Suprapubic skin (tissue), 3 donors: ENCODE measurements at regions not wholly inside any gene's neighbourhood (a gene's known extent, or its start where the extent isn't known, plus 50 kb on each side); places are given as distances from the start of the nearest gene placed in this dataset.

Source experiments
- EP300 ChIP-seq: sonication (generic); formaldehyde crosslinking; IDR thresholded peaks from one replicate; pipeline ENCODE4 v1.6.1; 2017; ENCODE audit warnings: antibody characterized with exemption
- TF ChIP-seq, protein P1 (sequence below), 2 donors: fragments of 200-600 bp in 1 of 2; fragments of 450-650 bp in 1 of 2; sonication (generic) in 1 of 2; IDR thresholded peaks; one replicate each; pipeline ENCODE4 v1.5.1; 2016 to 2019; ENCODE audit warnings: antibody characterized with exemption in 2 of 2, mild to moderate bottlenecking in 1 of 2, moderate library complexity in 1 of 2

DNA sequence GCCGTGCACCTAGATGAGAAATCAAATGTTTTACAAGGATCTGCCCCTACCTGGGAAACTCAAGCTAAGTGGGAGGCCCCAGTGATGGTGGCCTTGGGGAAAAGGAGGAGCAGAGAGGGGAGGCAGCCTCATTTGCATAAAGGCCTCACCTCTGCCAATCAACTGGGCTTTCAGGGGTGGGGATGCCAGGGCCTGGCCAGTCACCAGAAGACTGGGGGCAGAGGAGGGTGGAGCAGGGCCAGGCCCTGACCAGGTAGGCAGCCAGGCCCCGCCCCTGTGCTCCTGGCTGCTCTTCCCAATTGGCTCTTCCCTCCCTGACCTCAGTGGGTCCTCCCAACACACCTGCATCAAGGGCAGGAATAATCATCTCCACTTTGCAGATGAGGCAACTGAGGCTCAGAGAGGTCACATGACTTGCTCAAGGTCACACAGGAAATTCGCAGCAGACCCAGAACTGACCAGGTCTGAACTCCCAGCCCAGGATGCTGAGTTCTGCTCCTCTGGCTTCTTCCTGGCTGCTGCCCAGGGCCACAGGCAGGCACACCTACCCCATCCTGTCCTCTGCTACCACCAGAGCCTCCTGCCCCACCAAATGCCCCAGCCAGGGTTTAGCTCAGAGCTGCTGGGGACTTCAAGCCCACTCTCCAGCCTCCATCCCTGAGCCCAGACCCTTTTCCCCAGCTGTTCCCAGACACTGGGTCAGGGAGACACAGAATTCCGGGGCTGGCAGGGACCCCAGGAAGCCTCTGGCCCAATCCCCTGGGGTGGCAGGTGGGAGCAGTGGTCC lies 677.9 kb downstream of the MATN1 start:
- TF ChIP-seq EP300: no peak
- TF ChIP-seq, protein P1, sequence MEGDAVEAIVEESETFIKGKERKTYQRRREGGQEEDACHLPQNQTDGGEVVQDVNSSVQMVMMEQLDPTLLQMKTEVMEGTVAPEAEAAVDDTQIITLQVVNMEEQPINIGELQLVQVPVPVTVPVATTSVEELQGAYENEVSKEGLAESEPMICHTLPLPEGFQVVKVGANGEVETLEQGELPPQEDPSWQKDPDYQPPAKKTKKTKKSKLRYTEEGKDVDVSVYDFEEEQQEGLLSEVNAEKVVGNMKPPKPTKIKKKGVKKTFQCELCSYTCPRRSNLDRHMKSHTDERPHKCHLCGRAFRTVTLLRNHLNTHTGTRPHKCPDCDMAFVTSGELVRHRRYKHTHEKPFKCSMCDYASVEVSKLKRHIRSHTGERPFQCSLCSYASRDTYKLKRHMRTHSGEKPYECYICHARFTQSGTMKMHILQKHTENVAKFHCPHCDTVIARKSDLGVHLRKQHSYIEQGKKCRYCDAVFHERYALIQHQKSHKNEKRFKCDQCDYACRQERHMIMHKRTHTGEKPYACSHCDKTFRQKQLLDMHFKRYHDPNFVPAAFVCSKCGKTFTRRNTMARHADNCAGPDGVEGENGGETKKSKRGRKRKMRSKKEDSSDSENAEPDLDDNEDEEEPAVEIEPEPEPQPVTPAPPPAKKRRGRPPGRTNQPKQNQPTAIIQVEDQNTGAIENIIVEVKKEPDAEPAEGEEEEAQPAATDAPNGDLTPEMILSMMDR (IDR thresholded peaks at IDR 0.05): no peak
